OCI-LY3 (cell line): ENCODE measurements at regions not wholly inside any gene's neighbourhood (a gene's known extent, or its start where the extent isn't known, plus 50 kb on each side); places are given as distances from the start of the nearest gene placed in this dataset.

Source experiments
- H2AFZ ChIP-seq: fragments of 200-600, 300-600 bp; shearing (Covaris generic); 2 replicates; pipeline ENCODE4 v1.6.0; 2014; ENCODE audit warnings: antibody characterized with exemption, low read depth, low read length
- H3K27ac ChIP-seq: fragments of 200-600, 300-600 bp; sonication (generic); 2 replicates; pipeline ENCODE4 v1.5.1; 2014; ENCODE audit warnings: mild to moderate bottlenecking, low read length, moderate library complexity, mixed read lengths
- H3K27me3 ChIP-seq: fragments of 200-600, 300-600 bp; sonication (generic); 2 replicates; pipeline ENCODE4 v1.6.1; 2014; ENCODE audit warnings: low read depth, low read length, mixed read lengths
- H3K36me3 ChIP-seq: fragments of 200-600, 300-600 bp; sonication (generic); replicated peaks from 2 replicates; pipeline ENCODE3; 2014; ENCODE audit warnings: low read depth, low read length, mixed read lengths
- H3K4me1 ChIP-seq: fragments of 300-600, 200-600 bp; sonication (generic); 2 replicates; pipeline ENCODE4 v1.6.1; 2014; ENCODE audit warnings: low read length, mixed read lengths
- H3K4me2 ChIP-seq: fragments of 200-600, 300-600 bp; sonication (generic); 2 replicates; pipeline ENCODE4 v1.6.1; 2014; ENCODE audit warnings: low read length, mixed read lengths
- H3K4me3 ChIP-seq: fragments of 300-600, 200-600 bp; sonication (generic); 2 replicates; pipeline ENCODE4 v1.5.1; 2014; ENCODE audit warnings: antibody characterized with exemption, mild to moderate bottlenecking, low read length, moderate library complexity
- H3K79me2 ChIP-seq: fragments of 300-600, 200-600 bp; shearing (Covaris generic); 2 replicates; pipeline ENCODE4 v1.6.1; 2014; ENCODE audit warnings: mild to moderate bottlenecking, low read length, mixed read lengths
- H3K9ac ChIP-seq: fragments of 300-600, 200-600 bp; shearing (Covaris generic); 2 replicates; pipeline ENCODE4 v1.6.0; 2014; ENCODE audit warnings: mild to moderate bottlenecking, low read length, moderate library complexity
- H3K9me3 ChIP-seq: fragments of 200-600, 300-600 bp; shearing (Covaris generic); 2 replicates; pipeline ENCODE4 v1.6.1; 2014; ENCODE audit warnings: low read length, mixed read lengths; ENCODE audit not compliant: insufficient read depth
- H4K20me1 ChIP-seq: fragments of 200-600, 300-600 bp; sonication (generic); 2 replicates; pipeline ENCODE4 v1.6.1; 2016; ENCODE audit warnings: low read length, mixed read lengths; ENCODE audit not compliant: insufficient read depth
- EZH2phosphoT487 ChIP-seq: fragments of 200-600 bp; shearing (Covaris generic); IDR thresholded peaks from 2 replicates; pipeline ENCODE4 v1.6.1; 2018; ENCODE audit warnings: antibody characterized with exemption, mixed run types, low read depth
- TF ChIP-seq, protein P1 (sequence below): fragments of 200-600, 300-600 bp; sonication (generic); IDR thresholded peaks from 2 replicates; pipeline ENCODE4 v1.5.1; 2014; ENCODE audit warnings: antibody characterized with exemption, low read length, low read depth

DNA sequence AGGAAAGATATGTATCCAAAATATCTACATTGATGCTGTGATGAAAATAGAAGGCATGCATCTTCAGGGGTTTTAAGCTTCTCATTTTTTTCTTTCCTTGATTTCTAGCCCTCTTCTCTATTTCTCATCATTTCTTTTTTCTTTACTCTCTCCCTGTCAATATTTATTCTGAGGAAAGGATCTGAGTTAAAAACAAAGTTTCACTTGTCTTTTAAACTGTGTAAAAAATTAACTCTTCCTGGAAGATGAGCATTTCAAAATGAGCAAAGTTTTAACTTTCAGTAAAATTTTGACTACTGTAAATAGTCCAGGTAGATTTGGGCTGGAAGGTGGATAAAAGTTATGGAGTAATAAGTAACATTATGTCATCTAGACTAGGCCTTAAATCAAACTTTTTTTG, 500.2 kb upstream of the GBE1 start:
- 0 out of 2 replicates have a peak overlapping the region, but pooled peaks have one; percentile 15 for H2AFZ ChIP-seq
- peak overlapping the region; percentile 35 for H3K4me2 ChIP-seq
- H3K9me3 ChIP-seq: no peaks in the 10 kb centered on the region
- H3K27ac ChIP-seq: no peak overlapping the region
- H3K4me3 ChIP-seq: no peak overlapping the region
- TF ChIP-seq EZH2phosphoT487: no peak
- TF ChIP-seq, protein P1, sequence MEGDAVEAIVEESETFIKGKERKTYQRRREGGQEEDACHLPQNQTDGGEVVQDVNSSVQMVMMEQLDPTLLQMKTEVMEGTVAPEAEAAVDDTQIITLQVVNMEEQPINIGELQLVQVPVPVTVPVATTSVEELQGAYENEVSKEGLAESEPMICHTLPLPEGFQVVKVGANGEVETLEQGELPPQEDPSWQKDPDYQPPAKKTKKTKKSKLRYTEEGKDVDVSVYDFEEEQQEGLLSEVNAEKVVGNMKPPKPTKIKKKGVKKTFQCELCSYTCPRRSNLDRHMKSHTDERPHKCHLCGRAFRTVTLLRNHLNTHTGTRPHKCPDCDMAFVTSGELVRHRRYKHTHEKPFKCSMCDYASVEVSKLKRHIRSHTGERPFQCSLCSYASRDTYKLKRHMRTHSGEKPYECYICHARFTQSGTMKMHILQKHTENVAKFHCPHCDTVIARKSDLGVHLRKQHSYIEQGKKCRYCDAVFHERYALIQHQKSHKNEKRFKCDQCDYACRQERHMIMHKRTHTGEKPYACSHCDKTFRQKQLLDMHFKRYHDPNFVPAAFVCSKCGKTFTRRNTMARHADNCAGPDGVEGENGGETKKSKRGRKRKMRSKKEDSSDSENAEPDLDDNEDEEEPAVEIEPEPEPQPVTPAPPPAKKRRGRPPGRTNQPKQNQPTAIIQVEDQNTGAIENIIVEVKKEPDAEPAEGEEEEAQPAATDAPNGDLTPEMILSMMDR: no peak
- H3K79me2 ChIP-seq: no peaks in the 10 kb centered on the region
- peaks cover 17% of the 10 kb centered on the region for H3K4me1 ChIP-seq
- H3K27me3 ChIP-seq: no peaks in the 10 kb centered on the region
- H4K20me1 ChIP-seq: no peaks in the 10 kb centered on the region
- H3K9ac ChIP-seq: no peak overlapping the region
- H3K36me3 ChIP-seq: no peaks in the 10 kb centered on the region

DNA sequence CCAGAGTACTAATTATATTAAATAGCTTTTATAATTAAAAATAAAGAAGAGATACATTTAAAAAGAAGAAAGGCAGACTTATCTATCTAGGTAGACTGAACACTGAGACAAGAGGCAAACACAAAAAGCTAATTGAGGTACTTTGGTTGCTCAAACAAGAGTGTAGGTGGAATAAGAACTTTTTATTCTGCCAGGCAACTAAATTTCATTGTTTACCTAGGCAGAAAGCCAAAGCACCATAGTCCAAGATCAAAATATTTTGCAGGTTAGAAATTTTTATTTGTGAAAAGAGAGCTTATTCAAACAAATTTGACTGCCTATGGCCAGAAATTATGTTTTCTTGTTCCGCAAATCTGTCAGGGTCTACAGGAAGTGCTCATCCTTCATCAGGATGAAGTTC, 499.6 kb upstream of the GBE1 start:
- no peak overlapping the region for H3K4me2 ChIP-seq
- no peak overlapping the region for H3K9ac ChIP-seq
- H2AFZ ChIP-seq: no peak overlapping the region
- no peak overlapping the region for H3K27ac ChIP-seq
- TF ChIP-seq, protein P1: no peak
- no peak for TF ChIP-seq EZH2phosphoT487
- H3K9me3 ChIP-seq: no peaks in the 10 kb centered on the region
- H3K4me1 ChIP-seq: peaks cover 17% of the 10 kb centered on the region
- H3K4me3 ChIP-seq: no peak overlapping the region
- no peaks in the 10 kb centered on the region for H4K20me1 ChIP-seq
- no peaks in the 10 kb centered on the region for H3K36me3 ChIP-seq
- no peaks in the 10 kb centered on the region for H3K79me2 ChIP-seq
- H3K27me3 ChIP-seq: no peaks in the 10 kb centered on the region

DNA sequence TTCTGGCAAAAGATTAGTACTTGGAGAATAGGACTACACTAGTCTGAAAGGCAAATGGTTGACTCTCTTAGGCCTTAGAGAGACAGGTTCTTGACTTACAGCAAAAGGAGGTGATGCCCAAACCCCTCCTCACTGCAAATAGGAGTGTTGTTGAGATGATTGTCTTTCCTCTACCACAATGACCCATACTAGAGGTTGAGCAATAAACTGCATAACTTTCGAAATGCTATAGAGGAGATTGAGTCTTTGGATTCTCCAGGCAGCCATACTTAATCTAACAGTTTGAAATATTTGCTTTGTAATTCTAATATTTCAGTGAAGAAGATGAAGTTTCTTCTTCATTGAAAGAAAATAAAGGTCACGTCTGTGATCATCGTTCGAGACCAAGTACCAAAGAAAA, 498.5 kb upstream of the GBE1 start:
- H3K27me3 ChIP-seq: no peaks in the 10 kb centered on the region
- H3K9me3 ChIP-seq: no peaks in the 10 kb centered on the region
- H3K4me1 ChIP-seq: peaks cover 17% of the 10 kb centered on the region
- TF ChIP-seq EZH2phosphoT487: no peak
- TF ChIP-seq, protein P1: no peak
- no peaks in the 10 kb centered on the region for H4K20me1 ChIP-seq
- H3K36me3 ChIP-seq: no peaks in the 10 kb centered on the region
- no peak overlapping the region for H2AFZ ChIP-seq
- no peak overlapping the region for H3K4me2 ChIP-seq
- no peaks in the 10 kb centered on the region for H3K79me2 ChIP-seq
- no peak overlapping the region for H3K4me3 ChIP-seq
- no peak overlapping the region for H3K27ac ChIP-seq
- H3K9ac ChIP-seq: no peak overlapping the region

DNA sequence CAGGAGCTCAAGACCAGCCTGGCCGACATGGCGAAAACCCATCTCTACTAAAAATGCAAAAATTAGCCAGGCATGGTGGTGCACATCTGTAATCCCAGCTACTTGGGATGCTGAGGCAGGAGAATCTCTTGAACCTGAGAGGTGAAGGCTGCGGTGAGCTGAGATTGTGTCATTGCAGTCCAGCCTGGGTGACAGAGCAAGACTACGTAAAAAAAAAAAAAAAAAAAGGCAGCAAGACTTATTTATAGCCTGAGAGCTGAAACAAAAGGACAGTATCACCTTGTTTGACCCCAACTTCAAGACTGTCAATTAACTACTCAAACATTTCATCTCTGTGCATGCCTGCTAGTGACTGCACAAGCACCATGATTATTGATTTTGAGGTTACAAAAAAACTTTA, 478.9 kb upstream of the GBE1 start:
- Histone ChIP-seq H2AFZ (no peak overlapping the region), H3K36me3 (no peaks in the 10 kb centered on the region), H3K9me3 (no peaks in the 10 kb centered on the region), H3K4me1 (no peaks in the 10 kb centered on the region), H3K4me3 (no peak overlapping the region), H4K20me1 (no peaks in the 10 kb centered on the region), H3K4me2 (no peak overlapping the region), H3K27ac (no peak overlapping the region), H3K27me3 (no peaks in the 10 kb centered on the region), H3K9ac (no peak overlapping the region), H3K79me2 (no peaks in the 10 kb centered on the region)
- TF ChIP-seq EZH2phosphoT487: no peak
- TF ChIP-seq, protein P1: no peak
